Neuronal stem cell (in vitro differentiated cells): ENCODE measurements at regions not wholly inside any gene's neighbourhood (a gene's known extent, or its start where the extent isn't known, plus 50 kb on each side); places are given as distances from the start of the nearest gene placed in this dataset.
A peak's percentile ranks its signal among the peaks of the same experiment; 100 is the strongest.

Experiments
- DNase-seq: peaks from one replicate; pipeline ENCODE4 v3.0.0-alpha.2; 2013; ENCODE audit warnings: low spot score
- H2AFZ ChIP-seq: one replicate; pipeline ENCODE4 v1.6.1; 2013; ENCODE audit warnings: mild to moderate bottlenecking, low read length, inconsistent platforms
- H2AK5ac ChIP-seq: 2 replicates; pipeline ENCODE4 v1.6.1; 2013; ENCODE audit warnings: low read depth, mild to moderate bottlenecking, inconsistent platforms, low read length, moderate library complexity, mixed read lengths
- H2BK120ac ChIP-seq: 2 replicates; pipeline ENCODE4 v1.6.1; 2013; ENCODE audit warnings: low read depth, mild to moderate bottlenecking, inconsistent platforms, low read length, moderate library complexity, mixed read lengths
- H2BK12ac ChIP-seq: one replicate; pipeline ENCODE4 v1.6.1; 2013; ENCODE audit warnings: low read length, inconsistent platforms
- H2BK15ac ChIP-seq: 2 replicates; pipeline ENCODE4 v1.6.1; 2013; ENCODE audit warnings: mild to moderate bottlenecking, low read length, inconsistent platforms, mixed read lengths
- H2BK5ac ChIP-seq: one replicate; pipeline ENCODE4 v1.6.1; 2013; ENCODE audit warnings: inconsistent platforms, mild to moderate bottlenecking, low read length, moderate library complexity
- H3K14ac ChIP-seq: one replicate; pipeline ENCODE4 v1.6.1; 2013; ENCODE audit warnings: low read length, inconsistent platforms
- H3K18ac ChIP-seq: 2 replicates; pipeline ENCODE4 v1.6.1; 2013; ENCODE audit warnings: low read length, inconsistent platforms
- H3K23ac ChIP-seq: 2 replicates; pipeline ENCODE4 v1.6.1; 2013; ENCODE audit warnings: low read depth, mild to moderate bottlenecking, mixed read lengths, low read length, inconsistent platforms; ENCODE audit not compliant: poor library complexity
- H3K27ac ChIP-seq: replicated peaks from 3 replicates; pipeline ENCODE4 v1.5.1; 2013; ENCODE audit warnings: low read length, inconsistent platforms
- H3K27me3 ChIP-seq, 3 experiments: 2 replicates each; pipeline ENCODE4 v1.6.1; 2013; ENCODE audit warnings: low read length in 3 of 3, mild to moderate bottlenecking in 2 of 3, inconsistent platforms in 1 of 3, low read depth in 1 of 3, mixed read lengths in 1 of 3, moderate library complexity in 1 of 3; ENCODE audit not compliant: control insufficient read depth in 3 of 3, insufficient read depth in 3 of 3
- H3K36me3 ChIP-seq, 2 donors: replicated peaks in 1 of 2; 2 replicates each; pipeline ENCODE4 v1.6.1; 2013; ENCODE audit warnings: low read length in 2 of 2; ENCODE audit not compliant: control insufficient read depth in 2 of 2, insufficient read depth in 2 of 2
- H3K4ac ChIP-seq: 2 replicates; pipeline ENCODE4 v1.6.1; 2013; ENCODE audit warnings: inconsistent platforms, mild to moderate bottlenecking, low read length, moderate library complexity
- H3K4me1 ChIP-seq, 2 donors: 1 replicate in 1 of 2; 2 replicates in 1 of 2; pipeline ENCODE4 v1.6.1; 2013; ENCODE audit warnings: low read length in 2 of 2, low read depth in 1 of 2; ENCODE audit not compliant: control insufficient read depth in 2 of 2, insufficient read depth in 1 of 2
- H3K4me2 ChIP-seq: one replicate; pipeline ENCODE4 v1.6.1; 2013; ENCODE audit warnings: mild to moderate bottlenecking, low read length, inconsistent platforms; ENCODE audit not compliant: insufficient read depth, poor library complexity, severe bottlenecking
- H3K4me3 ChIP-seq, 2 donors: 2 replicates each; pipeline ENCODE4 v1.5.1; 2013; ENCODE audit warnings: low read length in 2 of 2, mild to moderate bottlenecking in 2 of 2, inconsistent platforms in 1 of 2, moderate library complexity in 1 of 2
- H3K79me1 ChIP-seq: one replicate; pipeline ENCODE4 v1.6.1; 2013; ENCODE audit warnings: low read depth, mild to moderate bottlenecking, inconsistent platforms, low read length, moderate library complexity
- H3K9ac ChIP-seq: one replicate; pipeline ENCODE4 v1.6.1; 2013; ENCODE audit warnings: mild to moderate bottlenecking, low read depth, low read length, inconsistent platforms; ENCODE audit not compliant: poor library complexity
- H3K9me3 ChIP-seq, 2 donors: replicated peaks in 1 of 2; 2 replicates each; pipeline versions ENCODE3 to v1.6.1; 2013; ENCODE audit warnings: low read length in 2 of 2, mild to moderate bottlenecking in 2 of 2, inconsistent platforms in 1 of 2, low read depth in 1 of 2, mixed read lengths in 1 of 2, moderate library complexity in 1 of 2; ENCODE audit not compliant: control insufficient read depth in 2 of 2, insufficient read depth in 1 of 2
- H4K8ac ChIP-seq: one replicate; pipeline ENCODE4 v1.6.1; 2013; ENCODE audit warnings: low read depth, mild to moderate bottlenecking, inconsistent platforms, low read length, moderate library complexity
- H4K91ac ChIP-seq: one replicate; pipeline ENCODE4 v1.6.1; 2013; ENCODE audit warnings: low read length, low read depth, mild to moderate bottlenecking, inconsistent platforms; ENCODE audit not compliant: poor library complexity
- WGBS, 2 donors: extraction: QIAGEN DNeasy Blood & Tissue Kit; methylation state at CpG; one replicate each; pipeline ENCODE4 v1.1.7; 2013; ENCODE audit warnings: missing lambda C conversion rate in 2 of 2, mixed read lengths in 1 of 2; ENCODE audit not compliant: insufficient read length in 2 of 2, insufficient replicate concordance in 1 of 2; ENCODE audit errors: extremely low coverage in 2 of 2; 5-methylcytosine and 5-hydroxymethylcytosine counted together

DNA sequence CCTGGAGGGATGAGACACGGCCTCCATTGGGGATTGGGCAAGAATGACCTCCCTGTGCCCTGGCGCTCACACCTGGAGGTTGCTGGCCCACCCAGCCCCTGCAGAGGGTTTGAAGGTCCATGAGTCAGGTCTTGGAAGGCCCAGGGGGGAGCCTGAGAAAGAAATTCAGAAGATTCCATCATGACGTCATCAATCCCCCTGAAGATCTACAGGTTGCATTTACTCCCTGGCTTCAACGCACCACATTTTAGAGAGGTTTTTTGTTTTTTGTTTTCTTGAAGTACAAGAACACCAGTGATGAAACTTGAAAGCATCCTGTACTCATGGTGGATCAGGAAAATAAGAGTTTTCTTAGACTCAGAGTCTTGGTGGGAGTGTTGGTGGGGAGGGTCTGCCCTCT, 82.4 kb upstream of the SLC25A33 start:
- Histone ChIP-seq H4K91ac (no peak overlapping the region), H4K8ac (no peak overlapping the region), H3K18ac (no peak overlapping the region), H3K9ac (no peak overlapping the region), H2BK12ac (no peak overlapping the region), H3K9me3 (peaks cover 0 to 4% of the 10 kb centered on the region in 2 donors), H3K4me2 (no peak overlapping the region), H2BK120ac (no peak overlapping the region), H3K4me1 (peaks cover 0 to 4% of the 10 kb centered on the region in 2 donors), H3K14ac (no peak overlapping the region), H2BK15ac (no peak overlapping the region), H3K27me3 (peaks cover 0 to 34% (median 0%) of the 10 kb centered on the region in 3 experiments), H2AK5ac (no peak overlapping the region), H3K79me1 (peaks cover 4% of the 10 kb centered on the region), H3K36me3 (peaks cover 0 to 3% of the 10 kb centered on the region in 2 donors), H3K4me3 (no peak overlapping the region), H3K27ac (no peak overlapping the region), H3K23ac (no peak overlapping the region), H3K4ac (no peak overlapping the region), H2AFZ (no peak overlapping the region), H2BK5ac (no peak overlapping the region)
- no peak for DNase-seq
- no CpG with 5 or more reads among the region's 4 CpGs for WGBS, 2 donors

DNA sequence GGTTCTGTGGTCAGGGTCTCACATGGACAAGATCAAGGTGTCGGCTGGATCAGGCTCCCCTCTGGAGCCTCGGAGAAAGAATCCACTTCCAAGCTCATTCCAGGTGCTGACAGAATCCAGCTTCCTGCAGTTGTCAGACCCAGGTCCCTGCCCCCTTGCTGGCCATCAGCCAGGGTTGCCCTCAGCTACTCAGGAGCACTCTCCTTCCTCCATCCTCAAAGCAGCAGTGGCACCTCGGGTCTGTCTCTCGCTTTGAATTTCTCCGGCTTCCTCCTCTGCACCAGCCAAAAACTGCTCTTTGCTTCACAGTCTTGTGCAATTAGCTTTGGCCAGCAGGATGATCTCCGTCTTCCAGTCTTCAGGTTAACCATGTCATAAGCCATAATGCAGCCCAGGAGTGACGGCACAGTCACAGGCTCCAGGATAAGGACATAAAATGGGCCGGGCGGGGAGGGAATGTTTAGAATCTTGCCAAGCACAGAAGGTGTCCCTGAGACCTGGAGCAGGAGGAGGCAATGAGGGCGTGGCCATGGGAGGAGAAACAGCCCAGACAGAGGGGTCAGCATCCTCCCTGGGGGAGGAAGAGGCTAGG, 79.4 kb upstream of the SLC25A33 start:
- Histone ChIP-seq H3K9me3 (no peaks in the 10 kb centered on the region), H2AK5ac (peak overlapping the region; percentile 54), H3K4me1 (no peaks in the 10 kb centered on the region), H3K4me3 (no peak overlapping the region), H4K8ac (no peak overlapping the region), H3K23ac (no peak overlapping the region), H3K14ac (peak overlapping the region; percentile 67), H3K27me3 (peaks cover 0 to 22% (median 0%) of the 10 kb centered on the region in 3 experiments), H2BK12ac (no peak overlapping the region), H2AFZ (no peak overlapping the region), H2BK5ac (no peak overlapping the region), H4K91ac (no peak overlapping the region), H2BK15ac (no peak overlapping the region), H3K18ac (no peak overlapping the region), H3K9ac (peak overlapping the region; percentile 24), H3K4ac (no peak overlapping the region), H3K36me3 (no peaks in the 10 kb centered on the region), H3K79me1 (no peaks in the 10 kb centered on the region), H2BK120ac (no peak overlapping the region), H3K27ac (no peak overlapping the region), H3K4me2 (no peak overlapping the region)
- DNase-seq: no peak
- no CpG with 5 or more reads among the region's 10 CpGs for WGBS, 2 donors

DNA sequence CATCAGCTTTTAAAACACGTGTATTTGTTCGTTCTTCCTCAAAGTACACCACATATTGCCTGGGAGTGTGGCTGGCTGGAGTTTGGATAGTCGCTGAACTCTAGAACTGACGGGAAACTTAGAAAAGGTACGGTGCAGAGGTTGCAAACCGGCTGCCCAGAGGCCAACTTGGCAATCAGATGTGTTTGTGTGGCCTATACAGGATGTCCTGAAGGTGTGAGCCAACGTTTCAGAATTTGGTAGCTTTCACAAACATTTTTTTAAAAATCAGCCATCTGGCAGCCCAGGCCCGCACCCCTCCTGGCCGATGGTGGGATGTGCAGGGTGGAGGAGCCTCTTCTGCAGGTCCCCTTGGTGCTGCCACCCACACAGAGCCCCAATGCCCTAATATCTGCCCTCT, 73.6 kb upstream of the SLC25A33 start:
- H3K9ac ChIP-seq: no peak overlapping the region
- no peak overlapping the region for H3K23ac ChIP-seq
- H3K4me2 ChIP-seq: no peak overlapping the region
- H3K79me1 ChIP-seq: no peaks in the 10 kb centered on the region
- H3K27ac ChIP-seq: no peak overlapping the region
- H2AK5ac ChIP-seq: no peak overlapping the region
- no peak overlapping the region for H2BK15ac ChIP-seq
- no peak overlapping the region for H2BK12ac ChIP-seq
- H4K91ac ChIP-seq: no peak overlapping the region
- peaks cover 0 to 15% (median 0%) of the 10 kb centered on the region in 3 experiments for H3K27me3 ChIP-seq
- no peak overlapping the region for H4K8ac ChIP-seq
- WGBS, 2 donors: no CpG with 5 or more reads among the region's 9 CpGs
- no peaks in the 10 kb centered on the region for H3K4me1 ChIP-seq
- H3K4ac ChIP-seq: no peak overlapping the region
- H3K14ac ChIP-seq: no peak overlapping the region
- H2AFZ ChIP-seq: no peak overlapping the region
- H3K4me3 ChIP-seq: no peak overlapping the region
- H3K18ac ChIP-seq: no peak overlapping the region
- no peaks in the 10 kb centered on the region for H3K36me3 ChIP-seq
- H3K9me3 ChIP-seq: no peaks in the 10 kb centered on the region
- no peak for DNase-seq
- no peak overlapping the region for H2BK5ac ChIP-seq
- no peak overlapping the region for H2BK120ac ChIP-seq

DNA sequence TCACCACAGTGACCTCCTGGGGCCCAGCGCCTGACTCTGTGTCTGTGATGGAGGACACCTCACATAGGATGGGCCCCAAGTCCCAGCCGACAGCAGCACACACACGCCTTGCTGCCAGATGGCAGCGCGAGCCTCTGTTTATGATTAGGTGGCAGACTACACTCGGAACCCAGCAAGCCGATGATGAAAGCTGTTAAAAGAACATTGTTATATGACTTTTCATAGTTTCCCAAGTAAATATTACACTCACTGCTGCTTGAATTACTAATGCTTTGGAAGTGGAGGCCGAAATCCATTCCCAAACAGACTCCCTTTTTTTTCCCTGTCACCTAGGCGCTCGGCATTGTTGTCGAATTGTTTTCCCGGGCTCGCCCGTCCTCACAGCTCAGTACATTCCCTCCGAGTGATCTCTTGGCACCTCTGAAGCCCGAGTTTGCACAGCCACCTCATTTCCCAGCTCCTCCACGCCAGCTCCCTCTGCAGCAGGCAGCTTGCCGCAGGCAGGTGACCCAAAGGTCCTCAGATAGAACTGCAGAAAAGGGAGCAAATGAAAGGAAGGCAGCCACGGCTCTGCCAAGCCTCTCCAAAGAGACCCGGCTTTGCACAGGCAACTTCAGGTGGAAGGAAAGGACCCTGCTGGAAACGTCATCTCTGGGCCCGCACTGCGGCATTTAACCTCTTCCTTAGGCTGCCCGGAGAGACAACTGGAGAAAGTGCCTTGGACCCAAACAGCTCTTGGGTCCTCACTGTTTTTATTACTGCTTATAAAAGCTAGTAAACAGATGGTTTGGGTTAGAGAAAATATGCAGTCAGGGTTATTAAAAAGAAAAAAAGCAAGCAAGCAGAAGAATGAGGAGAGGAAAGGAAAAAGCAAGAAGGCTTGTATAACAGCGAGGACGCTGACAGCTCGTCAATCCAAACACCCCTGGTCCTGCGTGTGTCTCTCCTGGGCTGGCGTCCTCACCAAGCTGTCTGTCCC, 72.2 kb upstream of the SLC25A33 start:
- H3K23ac ChIP-seq: no peak overlapping the region
- no peak overlapping the region for H3K9ac ChIP-seq
- no CpG with 5 or more reads among the region's 29 CpGs for WGBS, 2 donors
- no peak overlapping the region for H3K4me2 ChIP-seq
- no peak overlapping the region for H2BK12ac ChIP-seq
- no peak overlapping the region for H3K14ac ChIP-seq
- H3K9me3 ChIP-seq: peaks cover 0 to 2% of the 10 kb centered on the region in 2 donors
- H4K91ac ChIP-seq: no peak overlapping the region
- no peak overlapping the region for H3K18ac ChIP-seq
- no peak overlapping the region for H2BK120ac ChIP-seq
- no peak overlapping the region for H3K27ac ChIP-seq
- no peak overlapping the region for H2BK15ac ChIP-seq
- H2BK5ac ChIP-seq: no peak overlapping the region
- no peaks in the 10 kb centered on the region for H3K36me3 ChIP-seq
- no peaks in the 10 kb centered on the region for H3K79me1 ChIP-seq
- no peak overlapping the region for H3K4ac ChIP-seq
- no peak overlapping the region for H4K8ac ChIP-seq
- H2AK5ac ChIP-seq: no peak overlapping the region
- no peak overlapping the region for H3K4me3 ChIP-seq
- peaks cover 0 to 14% (median 0%) of the 10 kb centered on the region in 3 experiments for H3K27me3 ChIP-seq
- H2AFZ ChIP-seq: peak overlapping the region; percentile 66
- H3K4me1 ChIP-seq: no peaks in the 10 kb centered on the region
- no peak for DNase-seq
